ENCODE measurements at regions not wholly inside any gene's neighbourhood (a gene's known extent, or its start where the extent isn't known, plus 50 kb on each side); places are given as distances from the start of the nearest gene placed in this dataset.

- DNase-seq (ENCODE audit: low spot score), result no peak
Measured at GRCh38 chr1:81489372-81489934, 311.3 kb upstream of the ADGRL2 start.

DNA sequence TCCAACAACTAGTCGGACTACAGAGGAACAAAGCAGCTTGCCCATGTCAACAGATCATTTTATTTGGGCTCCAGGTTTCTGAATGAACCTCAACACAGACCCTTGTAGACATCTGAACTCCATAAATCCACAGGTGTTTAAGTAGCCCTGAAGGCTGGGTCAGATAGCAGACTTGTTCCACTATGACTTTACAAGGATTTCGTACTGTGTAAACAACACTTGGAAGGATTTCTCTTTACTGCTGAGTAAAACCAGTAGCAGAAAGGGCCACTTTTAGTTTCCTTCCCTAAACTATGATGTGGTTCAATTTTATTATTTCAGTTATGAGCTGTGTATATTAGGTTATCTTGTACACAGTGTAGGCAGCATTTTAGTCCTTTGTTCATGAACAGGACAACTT lies 316.4 kb upstream of the ADGRL2 start:
- DNase-seq (ENCODE audit: low spot score), result no peak

- DNase-seq (ENCODE audit: low spot score), result peak; percentile 10
Measured at GRCh38 chr1:81478219-81478618, 322.5 kb upstream of the ADGRL2 start.

- DNase-seq (ENCODE audit: low spot score), result peak; percentile 3
Measured at GRCh38 chr1:81477710-81478109, 323.0 kb upstream of the ADGRL2 start.

- DNase-seq (ENCODE audit: low spot score), result no peak
Measured at GRCh38 chr1:81472387-81472786, 328.3 kb upstream of the ADGRL2 start.

- no peak for DNase-seq (ENCODE audit: low spot score)
Measured at GRCh38 chr1:81471255-81471654, 329.5 kb upstream of the ADGRL2 start.

- no peak for DNase-seq (ENCODE audit: low spot score)
Measured at GRCh38 chr1:81470275-81470674, 330.5 kb upstream of the ADGRL2 start.

DNA sequence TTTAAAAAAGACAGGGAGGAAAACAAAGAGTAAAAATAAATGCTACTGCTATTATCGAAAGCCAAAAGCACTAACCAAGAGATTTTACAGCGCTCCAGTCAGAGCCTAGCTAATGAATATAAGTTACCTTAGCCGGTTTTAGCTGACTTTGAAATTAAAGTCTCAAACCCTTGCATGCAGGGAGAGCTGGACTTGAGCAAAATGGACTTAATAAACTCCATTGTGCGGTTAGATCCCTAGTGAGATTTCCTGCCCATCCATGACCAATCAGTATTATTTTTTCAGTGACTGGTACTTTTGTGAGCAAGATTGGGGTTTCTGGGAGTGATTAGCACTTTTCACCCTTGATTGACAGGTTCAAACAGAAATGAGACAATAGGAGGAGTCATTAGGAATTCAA lies 333.4 kb upstream of the ADGRL2 start:
- no peak for DNase-seq (ENCODE audit: low spot score)

GRCh38 chr1:81466961-81467360 lies 333.8 kb upstream of the ADGRL2 start:
- DNase-seq (ENCODE audit: low spot score), result no peak

DNA sequence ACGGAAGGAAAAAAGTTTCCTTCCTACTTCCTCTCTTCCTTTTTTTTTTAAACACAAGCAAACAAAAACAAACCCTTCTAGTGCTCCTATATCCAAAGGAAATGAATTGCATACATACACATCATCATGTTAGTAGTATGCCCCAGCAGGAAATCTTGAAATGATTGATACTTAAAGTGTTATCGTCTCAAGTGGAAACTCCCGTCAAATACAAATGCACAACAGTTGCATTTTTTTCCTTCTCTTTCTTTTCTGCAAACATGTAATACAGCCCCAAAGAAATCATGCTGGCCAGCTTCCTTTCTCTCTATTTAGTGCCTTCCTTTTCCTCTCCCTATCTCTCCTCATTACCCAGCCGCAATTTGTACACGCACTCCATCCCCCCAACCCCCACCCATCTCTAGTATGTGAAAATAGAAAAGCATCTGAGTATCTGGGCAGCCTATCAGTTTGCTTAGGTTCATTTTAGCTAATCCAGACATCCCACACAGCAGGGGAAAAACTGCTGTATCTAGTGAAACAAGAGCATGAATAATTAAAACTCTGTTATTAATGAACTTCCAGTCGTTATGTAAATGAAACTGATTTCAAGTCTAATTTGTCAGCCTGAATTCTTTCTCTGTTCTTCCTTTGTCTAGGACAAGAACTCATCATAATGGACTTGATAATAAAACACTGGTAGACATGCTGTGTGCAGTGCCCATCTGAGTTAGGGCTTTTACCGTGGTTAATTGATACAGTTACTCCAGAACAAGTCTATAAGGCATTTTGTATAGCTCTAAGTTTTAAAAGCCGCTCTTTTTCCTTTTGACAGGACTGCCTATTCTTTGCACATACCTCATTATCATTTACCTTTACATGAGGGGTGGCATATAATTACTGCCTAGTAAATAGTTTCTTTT lies 336.5 kb upstream of the ADGRL2 start:
- DNase-seq (ENCODE audit: low spot score), result no peak

DNA sequence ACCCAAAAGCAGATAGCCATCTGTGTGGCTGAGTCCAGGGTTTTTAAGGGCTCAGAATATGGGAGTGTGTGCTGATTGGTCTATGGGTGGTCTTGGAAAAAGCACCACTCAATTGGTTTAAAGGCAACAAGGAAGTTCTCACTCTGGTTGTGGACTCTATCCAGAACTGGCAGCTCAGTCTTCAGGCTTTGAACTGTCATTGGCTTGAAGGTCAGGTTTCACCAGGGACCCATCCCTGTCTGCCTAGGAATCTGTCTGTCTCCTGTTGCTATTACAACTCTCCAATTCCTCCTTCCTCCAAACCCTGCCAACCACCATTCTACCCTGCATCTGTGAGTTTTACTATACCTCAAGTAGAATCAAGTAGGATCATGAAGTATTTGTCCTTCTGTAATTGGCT lies 341.7 kb upstream of the ADGRL2 start:
- DNase-seq (ENCODE audit: low spot score), result no peak

GRCh38 chr1:81458186-81458585 lies 342.5 kb upstream of the ADGRL2 start:
- no peak for DNase-seq (ENCODE audit: low spot score)

DNA sequence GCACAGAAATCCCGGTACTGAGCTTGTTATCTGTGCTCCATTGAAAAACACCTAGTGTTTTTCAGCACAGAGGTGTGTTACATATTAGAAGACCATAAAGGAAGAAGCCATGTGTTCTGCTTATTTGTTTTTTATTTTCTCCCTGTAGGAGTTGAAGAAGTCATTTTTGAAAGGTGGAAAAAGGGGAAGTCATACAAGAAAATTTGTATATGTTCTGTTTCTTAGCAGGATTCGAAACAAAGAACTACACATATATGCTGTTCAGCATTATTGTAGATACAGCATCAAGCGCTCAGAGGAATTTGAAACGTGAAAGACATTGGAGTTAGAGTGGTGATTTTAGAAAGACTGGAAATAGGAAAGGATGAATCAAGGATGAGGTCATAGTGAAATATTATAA lies 345.3 kb upstream of the ADGRL2 start:
- DNase-seq (ENCODE audit: low spot score), result no peak

GRCh38 chr1:81453971-81454370 lies 346.8 kb upstream of the ADGRL2 start:
- no peak for DNase-seq (ENCODE audit: low spot score)

DNA sequence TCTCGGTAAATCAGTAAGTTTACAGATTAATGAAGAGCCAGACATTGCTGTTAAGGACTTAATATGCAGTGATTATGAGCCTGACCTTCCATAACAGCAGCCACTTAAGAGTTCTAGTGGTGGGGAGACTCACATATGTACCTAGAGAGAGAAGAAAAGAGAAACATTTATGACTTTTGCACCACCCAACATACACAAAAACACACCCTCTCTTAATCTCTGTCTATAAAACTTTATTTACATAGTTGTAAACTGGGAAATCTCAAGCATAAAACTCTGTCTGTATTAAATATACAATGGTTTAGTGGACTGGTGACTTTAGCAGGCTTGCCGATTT lies 347.4 kb upstream of the ADGRL2 start:
- DNase-seq (ENCODE audit: low spot score), result no peak

- DNase-seq (ENCODE audit: low spot score), result no peak
Measured at GRCh38 chr1:81452693-81453366, 347.9 kb upstream of the ADGRL2 start.

DNA sequence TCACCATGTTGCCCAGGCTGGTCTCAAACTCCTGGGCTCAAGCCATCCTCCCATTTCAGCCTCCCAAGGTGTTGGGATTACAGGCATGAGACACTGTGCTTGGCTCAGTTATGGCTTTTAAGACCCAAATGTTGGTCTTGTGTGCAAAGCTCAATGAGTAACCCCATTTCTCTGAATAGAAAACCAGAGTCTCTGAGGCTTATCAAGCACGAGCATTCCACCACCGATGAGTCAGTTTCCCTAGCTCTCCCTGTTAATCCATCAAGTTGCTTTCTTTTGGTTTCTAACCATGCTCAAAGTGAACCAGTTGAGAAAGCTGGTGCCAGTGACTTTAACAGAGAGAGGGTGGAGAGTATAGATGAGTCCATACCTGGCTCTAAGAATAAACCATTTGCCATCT lies 350.9 kb upstream of the ADGRL2 start:
- no peak for DNase-seq (ENCODE audit: low spot score)

GRCh38 chr1:81446000-81446669 lies 354.6 kb upstream of the ADGRL2 start:
- DNase-seq (ENCODE audit: low spot score), result no peak

DNA sequence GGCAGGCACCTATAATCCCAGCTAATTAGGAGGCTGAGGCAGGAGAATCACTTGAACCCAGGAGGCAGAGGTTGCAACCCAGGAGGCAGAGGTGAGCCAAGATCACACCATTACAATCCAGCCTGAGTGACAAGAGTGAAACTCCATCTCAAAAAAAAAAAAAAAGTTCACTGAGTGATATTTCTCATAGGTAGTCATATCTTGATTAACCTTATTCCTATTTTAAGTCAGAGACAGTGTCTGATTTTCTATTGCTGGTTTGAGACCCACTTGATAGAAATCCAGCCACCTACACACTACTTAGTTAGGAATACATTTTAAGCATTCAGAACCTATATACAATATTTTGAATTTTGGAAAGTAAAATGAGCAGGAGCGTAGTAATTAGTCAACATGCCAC lies 357.4 kb upstream of the ADGRL2 start:
- no peak for DNase-seq (ENCODE audit: low spot score)

DNA sequence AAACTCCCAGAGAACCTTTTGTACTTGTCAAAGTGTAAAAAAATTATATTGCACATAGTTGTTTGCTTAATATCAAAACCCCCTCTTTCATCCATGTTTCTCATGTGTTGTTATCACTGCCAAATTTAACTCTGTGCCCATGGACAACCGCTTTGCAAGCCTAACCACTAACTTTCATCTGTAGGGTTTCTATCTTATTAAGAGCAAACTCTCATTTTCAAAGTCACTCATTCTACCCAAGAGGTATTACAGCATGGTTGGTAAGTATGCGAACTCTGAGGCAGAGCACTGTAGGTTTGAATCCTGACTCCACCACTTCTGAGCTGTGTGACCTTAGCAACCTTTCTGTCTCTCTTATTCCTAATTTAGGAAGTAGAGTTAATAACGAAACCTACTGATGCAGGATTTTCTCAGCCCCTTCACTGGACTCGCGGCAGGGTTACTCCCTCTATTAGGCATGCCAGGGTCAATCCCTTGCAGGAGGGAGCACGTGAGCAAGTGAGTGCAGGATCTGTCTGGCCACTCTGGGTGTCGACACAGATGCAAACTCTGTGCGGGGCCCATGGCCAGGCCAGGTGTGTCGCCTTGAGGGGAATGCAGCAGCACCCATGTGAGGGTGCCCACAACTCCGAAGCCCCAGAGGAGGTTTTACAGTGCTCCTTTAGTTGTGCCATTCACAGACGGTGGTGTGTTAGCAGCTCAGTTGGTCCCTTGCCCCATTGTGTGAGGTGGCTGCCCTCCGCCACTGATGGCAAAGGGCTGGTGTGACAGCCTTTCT lies 361.5 kb upstream of the ADGRL2 start:
- no peak for DNase-seq (ENCODE audit: low spot score)

DNA sequence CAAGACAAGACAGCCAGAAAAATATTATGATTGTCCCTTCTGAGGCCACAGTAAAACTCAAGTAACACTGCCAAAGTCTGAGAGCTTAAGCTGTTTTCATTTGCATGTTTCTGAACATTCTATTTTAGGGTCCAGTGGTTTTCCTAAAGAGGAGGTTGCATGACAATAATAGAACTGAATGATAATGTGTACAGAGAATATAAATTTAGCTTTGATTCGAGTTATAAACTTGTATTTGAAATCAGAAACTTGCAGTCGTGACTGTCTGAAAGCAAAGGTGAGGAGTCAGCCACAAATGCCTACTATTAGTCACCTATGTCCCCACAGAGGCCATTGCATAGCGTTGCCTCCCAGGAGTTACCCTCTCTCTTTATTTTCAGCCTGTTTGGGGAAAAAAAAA lies 363.1 kb upstream of the ADGRL2 start:
- DNase-seq (ENCODE audit: low spot score), result no peak

- no peak for DNase-seq (ENCODE audit: low spot score)
Measured at GRCh38 chr1:81437213-81437612, 363.5 kb upstream of the ADGRL2 start.
